GM12891 (cell line): ENCODE measurements at regions not wholly inside any gene's neighbourhood (a gene's known extent, or its start where the extent isn't known, plus 50 kb on each side); places are given as distances from the start of the nearest gene placed in this dataset.

Experiments used
- DNase-seq: peaks from one replicate; pipeline ENCODE4 v3.0.0; 2011; ENCODE audit warnings: low spot score; ENCODE audit not compliant: insufficient read length
- FAIRE-seq: peaks from 2 replicates; lab custom pipeline; 2011; peaks lifted over from hg19 to GRCh38; lab: Jason Lieb, UNC
- PAX5 ChIP-seq: IDR thresholded peaks from 2 replicates; pipeline ENCODE4 v1.6.1; 2011; ENCODE audit warnings: low read length, moderate library complexity, mild to moderate bottlenecking; ENCODE audit not compliant: insufficient read depth, severe bottlenecking
- POLR2A ChIP-seq: IDR thresholded peaks from 2 replicates; pipeline ENCODE4 v1.6.1; 2011; ENCODE audit warnings: low read depth, low read length, control low read depth
- POLR2AphosphoS5 ChIP-seq: IDR thresholded peaks from 2 replicates; pipeline ENCODE4 v1.6.1; 2011; ENCODE audit warnings: low read depth, low read length, control low read depth
- POU2F2 ChIP-seq: IDR thresholded peaks from 2 replicates; pipeline ENCODE4 v1.6.1; 2011; ENCODE audit warnings: low read depth, mild to moderate bottlenecking, control low read depth, low read length, moderate library complexity
- SPI1 ChIP-seq: IDR thresholded peaks from 2 replicates; pipeline ENCODE4 v1.6.1; 2011; ENCODE audit warnings: low read depth, low read length, control low read depth
- TAF1 ChIP-seq: IDR thresholded peaks from 2 replicates; pipeline ENCODE4 v1.6.1; 2011; ENCODE audit warnings: low read depth, low read length, control low read depth

DNA sequence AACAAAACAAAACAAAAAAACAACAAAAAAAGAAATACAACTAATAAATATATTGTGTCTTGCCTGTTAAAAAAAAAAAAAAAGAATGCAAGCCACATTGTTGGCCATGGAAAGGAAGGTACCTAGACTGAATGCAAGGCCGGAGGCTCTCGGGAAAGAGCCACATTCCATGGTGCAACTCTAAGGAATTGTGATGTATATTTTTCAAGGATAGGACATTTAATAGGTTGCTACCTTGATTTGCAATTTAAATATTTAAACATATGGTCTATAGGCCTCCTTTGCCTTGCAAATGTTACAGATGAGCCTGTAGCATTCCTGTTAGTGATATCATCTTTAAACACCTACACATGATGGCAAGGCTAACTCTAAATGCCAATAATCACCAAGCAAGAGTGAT lies 650.9 kb downstream of the TOX3 start:
- no peak for TF ChIP-seq SPI1
- TF ChIP-seq POLR2A: no peak
- TF ChIP-seq POLR2AphosphoS5: no peak
- no peak for TF ChIP-seq POU2F2
- TF ChIP-seq TAF1: no peak
- TF ChIP-seq PAX5: no peak
- FAIRE-seq: no peak
- DNase-seq: no peak

DNA sequence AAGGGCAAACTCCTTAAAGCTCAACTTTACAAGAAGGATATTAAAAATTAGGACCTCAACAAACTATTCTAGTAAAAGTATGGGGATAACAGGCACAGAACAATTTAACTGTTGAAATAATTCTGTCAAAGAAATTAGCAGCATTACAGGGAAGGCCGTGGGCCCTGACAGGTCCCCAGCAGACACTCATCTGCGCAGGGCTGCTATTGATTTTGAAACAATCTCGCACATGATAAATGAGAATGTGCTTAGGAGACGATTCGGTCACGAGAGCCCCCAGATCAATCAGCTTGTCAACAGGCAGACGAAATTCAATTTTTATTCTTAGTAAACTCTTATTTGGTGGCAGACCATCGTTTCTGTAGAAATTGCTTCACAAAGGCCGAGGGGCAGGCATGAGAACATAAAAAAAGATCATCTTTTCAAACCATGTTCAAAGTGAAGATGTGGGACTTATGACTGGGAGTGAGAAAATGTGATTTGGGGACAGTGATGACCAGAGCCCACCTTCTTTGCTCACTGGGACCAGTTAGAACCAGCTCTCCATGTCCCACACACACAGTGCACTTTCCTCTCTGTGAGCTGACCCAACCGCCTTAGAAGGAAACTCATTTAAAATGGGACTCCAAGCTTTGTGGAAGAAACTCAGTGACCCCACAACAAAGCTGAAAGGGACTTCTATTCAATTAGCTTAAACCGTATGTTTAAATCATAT lies 654.5 kb downstream of the TOX3 start:
- DNase-seq: no peak
- no peak for FAIRE-seq
- TF ChIP-seq SPI1: no peak
- no peak for TF ChIP-seq POLR2A

DNA sequence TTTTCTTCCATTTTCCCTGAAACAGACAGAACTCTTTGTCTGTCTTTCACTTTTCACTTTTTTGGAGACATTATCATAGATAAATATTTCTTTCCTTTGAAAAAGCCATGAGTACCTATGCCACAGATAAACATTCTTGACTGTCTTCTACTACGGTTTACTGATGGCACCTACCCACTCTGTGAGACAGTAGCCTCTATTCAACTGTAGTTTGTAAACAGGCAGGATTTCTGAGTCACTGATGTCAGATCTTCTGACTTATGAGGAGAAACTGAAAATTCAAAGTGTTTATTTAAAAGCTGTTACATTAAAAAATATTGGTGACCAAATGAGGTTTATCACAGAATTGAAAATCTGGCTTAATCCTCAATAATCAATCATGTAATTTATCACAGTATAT lies 658.4 kb downstream of the TOX3 start:
- no peak for FAIRE-seq
- no peak for DNase-seq
- TF ChIP-seq PAX5 (no peak), TAF1 (no peak), POLR2AphosphoS5 (no peak), POU2F2 (no peak), SPI1 (no peak), POLR2A (no peak)

DNA sequence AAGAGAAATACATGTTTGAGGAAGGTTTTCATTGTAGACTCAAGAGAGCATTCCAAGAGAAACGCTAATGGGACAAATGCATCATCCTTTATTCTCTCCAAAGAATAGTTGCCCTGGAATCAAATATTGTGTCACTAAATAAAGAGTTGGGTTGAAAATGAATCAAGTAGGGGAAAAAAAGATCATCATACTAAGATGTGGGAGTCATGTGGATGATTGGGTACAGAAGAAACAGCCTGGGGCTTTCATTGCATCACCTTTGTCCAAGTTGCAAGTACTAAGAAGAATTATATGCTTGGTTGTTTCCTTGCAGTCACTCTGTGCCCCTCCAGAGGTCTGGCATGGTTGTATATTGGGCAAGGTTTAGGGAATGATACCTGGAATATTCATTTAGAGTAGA lies 658.9 kb downstream of the TOX3 start:
- no peak for DNase-seq
- FAIRE-seq: no peak
- no peak for TF ChIP-seq POLR2AphosphoS5
- no peak for TF ChIP-seq SPI1
- no peak for TF ChIP-seq PAX5
- no peak for TF ChIP-seq TAF1
- no peak for TF ChIP-seq POLR2A
- TF ChIP-seq POU2F2: no peak

DNA sequence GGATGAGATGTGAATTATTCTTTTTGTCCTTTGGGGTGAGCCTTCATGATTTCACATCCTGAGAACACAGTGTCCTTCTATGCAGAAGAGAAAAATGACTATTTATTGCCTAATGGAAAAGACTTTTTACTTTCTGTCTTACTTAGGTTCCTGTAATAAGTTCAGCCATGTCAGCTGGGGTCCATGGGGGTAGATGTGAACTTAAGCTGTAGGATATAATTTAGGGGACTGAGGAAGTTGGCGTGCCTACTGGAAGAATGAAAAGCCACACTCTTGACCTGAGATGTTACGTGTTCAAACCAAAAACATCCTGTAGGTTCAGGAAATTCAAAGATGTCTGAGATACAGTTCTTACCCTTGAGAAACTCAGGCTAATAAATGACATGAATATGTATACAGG lies 660.5 kb downstream of the TOX3 start:
- TF ChIP-seq SPI1: no peak
- no peak for TF ChIP-seq TAF1
- TF ChIP-seq POU2F2: no peak
- TF ChIP-seq POLR2A: no peak
- no peak for TF ChIP-seq POLR2AphosphoS5
- TF ChIP-seq PAX5: no peak
- DNase-seq (no peak), FAIRE-seq (no peak)

DNA sequence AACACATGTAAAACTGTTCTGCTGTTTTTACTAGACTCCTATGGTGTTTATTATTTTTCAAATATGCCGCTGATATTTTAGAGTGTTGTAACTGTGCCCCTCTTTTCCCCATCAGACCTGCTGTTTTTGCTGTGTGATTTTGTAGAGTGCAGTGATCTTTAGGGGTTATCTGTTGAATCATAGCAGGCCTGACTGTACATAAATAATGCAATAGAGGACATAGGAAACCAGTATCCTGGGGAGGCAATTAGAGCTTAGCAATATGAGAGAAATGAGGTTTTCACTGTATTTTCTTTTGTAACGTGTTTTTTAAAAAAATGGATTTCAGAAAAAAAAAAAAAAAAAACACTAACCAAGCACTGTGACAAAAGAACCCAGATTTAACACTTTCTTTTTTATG lies 662.2 kb downstream of the TOX3 start:
- DNase-seq (no peak), FAIRE-seq (no peak)
- no peak for TF ChIP-seq SPI1

DNA sequence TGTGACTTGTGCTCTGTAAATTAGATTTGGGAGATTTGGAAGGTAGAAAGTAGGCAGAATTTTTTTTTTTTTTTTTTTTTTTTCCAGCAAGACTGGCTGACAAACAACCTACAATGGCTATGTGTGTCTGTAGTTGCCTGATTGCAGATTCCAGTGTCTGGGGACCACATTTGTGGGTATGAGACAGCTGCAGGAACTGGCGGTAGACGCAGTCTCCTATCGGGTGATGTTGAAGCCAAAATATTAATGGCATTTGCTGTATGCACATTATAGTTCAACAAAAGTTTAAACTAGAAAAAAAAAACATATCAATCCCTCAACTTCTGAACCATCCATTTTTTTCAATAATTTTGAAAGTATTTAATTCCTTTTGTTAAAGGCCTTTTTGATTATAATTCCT lies 665.2 kb downstream of the TOX3 start:
- TF ChIP-seq POLR2AphosphoS5 (no peak), POLR2A (no peak), SPI1 (no peak), PAX5 (no peak), POU2F2 (no peak), TAF1 (no peak)
- no peak for DNase-seq
- FAIRE-seq: no peak

DNA sequence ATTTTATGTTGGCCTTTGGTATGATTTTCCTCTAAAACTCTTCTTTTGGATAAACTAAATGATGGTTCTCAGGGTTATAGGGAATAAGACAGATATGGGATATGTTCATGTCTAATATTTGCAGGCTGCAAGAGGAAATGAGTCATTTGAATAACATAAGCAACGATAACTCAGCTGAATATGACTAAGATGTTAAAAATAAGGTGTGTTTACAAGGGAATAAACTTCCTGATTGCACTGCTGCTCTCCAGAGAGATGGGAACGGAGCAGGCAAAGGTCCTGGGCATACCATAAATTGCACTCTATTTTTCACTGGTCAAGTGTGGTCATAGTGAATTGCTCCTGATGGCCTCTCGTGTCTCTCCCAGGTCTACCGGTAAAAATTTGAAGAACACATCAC lies 666.2 kb downstream of the TOX3 start:
- FAIRE-seq: no peak
- no peak for DNase-seq
- TF ChIP-seq POLR2AphosphoS5 (no peak), TAF1 (no peak), POU2F2 (no peak), SPI1 (no peak), POLR2A (no peak), PAX5 (no peak)

DNA sequence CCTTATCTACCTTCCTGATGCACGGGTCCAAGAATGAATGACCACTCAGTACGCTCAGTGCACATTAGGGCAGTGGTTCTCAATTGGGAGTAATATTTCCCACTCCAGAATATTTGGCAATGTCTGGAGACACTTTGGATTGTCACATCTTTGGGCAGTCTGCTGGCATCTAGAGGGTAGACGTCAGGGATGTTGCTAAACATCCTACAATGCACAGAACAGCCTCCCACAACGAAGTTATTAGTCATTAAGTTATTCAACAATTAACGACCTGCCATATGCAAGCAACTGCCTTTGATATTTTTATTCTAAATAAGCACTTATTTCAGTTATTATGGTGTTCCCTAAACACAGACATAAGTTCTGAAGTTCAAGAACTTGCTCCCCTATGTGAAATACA lies 669.3 kb downstream of the TOX3 start:
- DNase-seq (no peak), FAIRE-seq (no peak)
- TF ChIP-seq POU2F2 (no peak), PAX5 (no peak)

DNA sequence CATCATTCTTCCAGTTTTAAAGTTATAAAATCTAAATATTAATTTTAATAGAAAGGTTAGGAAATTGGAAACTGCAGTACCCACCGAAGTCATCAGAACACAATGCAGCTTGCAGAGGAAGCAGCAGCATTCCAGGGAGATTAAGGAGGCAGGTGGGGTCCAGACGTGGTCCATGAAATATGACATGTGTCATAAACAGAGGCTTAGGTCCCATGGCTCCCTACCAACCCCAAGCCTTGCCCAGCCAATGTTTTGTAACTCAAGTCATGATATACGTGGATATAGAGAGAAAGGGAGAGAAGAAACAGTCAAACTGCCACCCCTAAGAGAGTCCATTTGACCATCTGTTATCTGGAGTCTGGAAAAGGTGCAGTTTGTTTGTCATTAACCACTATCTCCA lies 670.0 kb downstream of the TOX3 start:
- no peak for TF ChIP-seq PAX5
- no peak for TF ChIP-seq POLR2AphosphoS5
- no peak for TF ChIP-seq SPI1
- TF ChIP-seq POLR2A: no peak
- TF ChIP-seq TAF1: no peak
- no peak for TF ChIP-seq POU2F2
- DNase-seq: no peak
- no peak for FAIRE-seq

DNA sequence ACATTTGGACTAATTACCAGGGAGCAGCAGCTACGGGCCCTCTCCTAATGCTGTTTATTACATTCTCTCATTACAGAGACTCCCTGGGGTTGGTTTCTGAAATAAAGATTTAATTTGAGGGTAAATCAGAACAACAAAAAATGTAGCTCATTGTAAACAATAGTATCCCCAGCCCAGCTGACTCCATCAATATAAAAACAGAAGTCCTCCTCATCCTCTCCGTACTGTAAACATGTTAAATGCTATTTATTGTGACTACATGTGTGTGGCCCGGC lies 670.4 kb downstream of the TOX3 start:
- FAIRE-seq: no peak
- no peak for DNase-seq
- no peak for TF ChIP-seq POLR2A
- TF ChIP-seq TAF1: no peak
